ENCODE measurements at regions not wholly inside any gene's neighbourhood (a gene's known extent, or its start where the extent isn't known, plus 50 kb on each side); places are given as distances from the start of the nearest gene placed in this dataset.

GRCh38 chr1:209367061-209367772 lies 216.3 kb upstream of the CAMK1G start:
- DNase-seq (ENCODE audit: low read depth, low spot score): no peak

DNA sequence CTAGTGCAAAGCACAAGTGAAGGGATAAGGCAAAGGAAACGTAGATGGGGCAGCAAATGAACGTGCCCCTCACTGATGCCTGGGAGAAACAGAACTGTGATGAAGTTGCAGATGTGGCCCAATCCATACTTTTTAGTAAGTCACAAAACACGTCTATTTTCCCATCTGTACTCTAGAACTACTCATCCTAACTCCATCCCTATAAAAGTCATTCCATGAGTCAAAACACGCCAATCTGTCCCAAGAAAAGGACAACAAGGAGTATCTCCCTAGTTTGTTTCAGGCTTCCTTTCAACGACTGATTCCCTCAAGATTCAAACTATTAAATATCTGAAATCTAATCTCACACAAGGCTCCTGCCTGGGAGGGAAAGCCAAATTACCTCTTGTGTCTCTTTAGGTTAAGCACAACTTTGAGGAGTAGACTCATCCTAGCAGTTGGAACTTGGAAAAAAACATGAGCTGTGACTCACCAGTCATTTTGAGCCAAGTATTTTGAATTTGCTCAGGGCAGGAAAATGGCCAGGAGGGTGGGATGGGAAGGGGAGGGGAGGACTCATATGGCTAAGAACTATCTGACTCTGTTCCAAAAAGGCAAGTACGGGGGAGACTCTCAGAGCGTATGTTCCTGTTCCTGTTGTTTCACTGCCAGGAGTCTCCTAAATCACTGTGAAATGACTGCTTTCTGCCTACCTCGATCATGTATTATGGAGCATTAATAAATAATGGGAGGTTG lies 214.5 kb upstream of the CAMK1G start:
- DNase-seq (ENCODE audit: low read depth, low spot score): no peak

DNA sequence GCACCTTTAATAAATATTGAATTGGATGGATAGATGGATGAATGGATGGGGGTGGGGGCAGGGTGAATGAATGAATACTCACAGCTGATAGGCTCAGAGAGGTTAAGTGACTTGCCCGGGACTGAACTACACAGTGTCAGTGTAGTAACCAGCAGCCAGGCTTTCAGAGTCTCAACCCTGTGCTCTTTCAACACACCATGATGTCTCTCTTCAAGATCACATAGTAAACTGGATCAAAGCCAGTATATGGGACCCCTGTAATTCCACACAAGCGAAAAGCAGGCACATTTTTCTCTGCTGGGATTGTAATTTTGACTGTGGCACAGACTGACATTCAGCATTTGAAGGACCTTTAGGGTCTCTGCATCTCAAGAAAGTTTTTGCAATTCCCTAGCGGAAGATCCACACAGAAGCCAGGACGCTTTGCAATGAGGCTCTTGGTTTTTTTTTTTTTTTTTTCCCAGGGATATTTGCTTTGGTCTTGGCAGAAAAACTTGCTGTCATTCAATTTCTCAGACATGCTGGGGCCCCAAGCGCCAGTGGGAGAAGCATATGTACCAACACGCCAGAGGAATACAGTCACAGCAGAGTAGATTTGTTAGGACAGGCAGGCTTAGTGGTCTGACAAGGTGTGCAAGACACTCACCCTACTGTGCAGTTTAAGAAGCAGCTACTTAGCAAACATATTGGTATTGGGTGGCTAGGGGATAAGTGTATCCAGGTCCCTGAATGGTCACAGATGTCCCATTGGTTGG lies 213.1 kb upstream of the CAMK1G start:
- no peak for DNase-seq (ENCODE audit: low read depth, low spot score)

- no peak for DNase-seq (ENCODE audit: low read depth, low spot score)
These were observed 208.4 kb upstream of the CAMK1G start for GRCh38 chr1:209375097-209375496.

GRCh38 chr1:209375671-209376365 lies 207.7 kb upstream of the CAMK1G start:
- DNase-seq (ENCODE audit: low read depth, low spot score): no peak

DNA sequence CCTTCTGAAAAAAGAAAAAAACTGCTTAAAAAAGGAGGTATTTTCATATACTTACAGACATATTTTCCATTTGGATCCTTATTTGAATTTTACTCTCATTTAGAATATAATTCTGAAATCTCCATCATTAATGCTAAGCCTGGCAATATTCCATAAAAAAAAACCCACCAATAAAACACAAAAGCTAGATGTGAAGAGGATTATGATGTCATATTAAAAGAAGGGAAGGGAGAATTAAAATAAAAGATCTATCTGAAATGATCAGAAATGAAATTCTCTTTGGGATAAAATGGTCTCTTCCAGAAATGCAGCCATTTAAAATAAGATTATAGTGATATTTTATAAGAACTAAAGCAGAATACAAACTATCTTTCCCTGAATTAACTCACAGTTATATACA lies 206.7 kb upstream of the CAMK1G start:
- no peak for DNase-seq (ENCODE audit: low read depth, low spot score)

DNA sequence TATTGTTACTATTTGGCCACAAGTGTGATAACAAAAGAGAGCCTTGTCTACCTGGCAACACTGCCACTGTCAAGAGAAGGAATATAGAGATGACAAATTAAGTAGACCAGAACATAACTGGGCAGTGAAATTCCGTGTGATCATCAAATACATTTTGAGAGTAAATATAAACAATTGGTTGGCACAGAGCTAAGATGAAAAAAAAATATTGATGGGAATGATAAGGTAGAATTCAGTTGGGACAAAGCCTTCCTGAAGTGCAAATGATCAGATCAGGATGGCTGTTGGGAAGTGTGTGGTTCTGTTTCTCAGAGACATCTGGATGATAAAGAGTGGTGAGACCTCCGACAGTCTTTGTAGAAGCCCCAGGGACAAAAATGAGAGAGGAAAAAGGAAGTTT lies 205.5 kb upstream of the CAMK1G start:
- DNase-seq (ENCODE audit: low read depth, low spot score): no peak

GRCh38 chr1:209379280-209379679 lies 204.2 kb upstream of the CAMK1G start:
- no peak for DNase-seq (ENCODE audit: low read depth, low spot score)

DNA sequence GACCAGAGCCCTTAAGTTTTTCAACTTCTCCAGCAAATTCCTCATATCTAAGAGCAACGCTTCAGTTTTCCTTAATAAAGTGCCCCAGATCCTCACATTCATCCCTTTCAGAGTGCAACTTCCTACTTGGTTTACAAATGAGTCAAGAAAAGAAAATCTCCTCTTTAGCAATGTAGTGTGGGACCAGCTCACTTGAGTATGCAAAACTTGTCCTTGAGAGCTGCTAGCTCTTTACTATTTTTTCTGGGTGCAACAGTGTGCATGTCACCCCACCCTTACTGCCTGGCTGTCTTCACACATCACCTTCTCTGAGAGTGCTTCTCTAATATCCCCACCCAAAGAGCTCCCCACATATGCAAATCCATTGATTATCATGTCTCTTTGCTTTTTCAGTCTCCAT lies 203.1 kb upstream of the CAMK1G start:
- DNase-seq (ENCODE audit: low read depth, low spot score): no peak

DNA sequence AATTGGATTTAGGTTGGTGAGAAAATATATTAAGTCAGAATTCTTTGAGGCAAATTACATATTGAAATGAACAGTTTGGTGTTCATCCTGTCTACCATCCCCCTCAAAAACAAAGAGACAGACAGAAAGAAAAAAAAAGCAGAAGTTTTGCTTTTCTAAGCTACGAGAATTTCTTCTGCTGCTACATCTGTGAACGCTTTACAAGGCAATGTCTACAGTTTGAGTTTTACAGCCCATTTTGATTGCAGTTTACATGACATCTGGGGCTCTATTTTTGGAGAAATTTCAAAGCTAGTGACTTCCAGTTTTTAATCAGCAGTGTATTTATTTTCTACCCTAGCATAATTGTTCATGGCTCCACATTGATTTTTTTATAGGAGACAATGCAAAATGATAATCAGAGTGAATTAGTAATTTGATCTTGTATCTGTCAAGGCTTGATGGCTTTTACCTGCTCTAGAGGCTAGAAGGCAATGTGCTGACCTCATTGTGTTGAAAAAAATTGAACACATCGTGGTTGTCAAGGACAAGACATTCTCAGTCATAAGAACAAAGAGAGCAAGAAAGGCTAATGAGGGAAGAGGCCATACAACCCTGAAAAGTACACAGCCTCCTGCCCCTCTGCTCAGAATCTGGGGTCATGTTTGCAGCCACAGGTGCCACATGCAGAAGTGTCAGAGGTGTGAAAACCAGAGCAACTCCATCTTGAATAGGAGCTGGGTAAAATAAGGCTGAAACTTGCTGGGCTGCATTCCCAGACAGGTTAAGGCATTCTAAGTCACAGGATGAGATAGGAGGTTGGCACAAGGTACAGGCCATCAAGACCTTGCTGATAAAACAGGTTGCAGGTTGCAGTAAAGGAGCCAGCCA lies 201.0 kb upstream of the CAMK1G start:
- DNase-seq (ENCODE audit: low read depth, low spot score): no peak

GRCh38 chr1:209383422-209383821 lies 200.1 kb upstream of the CAMK1G start:
- DNase-seq (ENCODE audit: low read depth, low spot score): no peak

- DNase-seq (ENCODE audit: low read depth, low spot score): no peak
These were observed 199.4 kb upstream of the CAMK1G start for GRCh38 chr1:209383907-209384709.

- no peak for DNase-seq (ENCODE audit: low read depth, low spot score)
These were observed 198.6 kb upstream of the CAMK1G start for GRCh38 chr1:209384710-209385550.

DNA sequence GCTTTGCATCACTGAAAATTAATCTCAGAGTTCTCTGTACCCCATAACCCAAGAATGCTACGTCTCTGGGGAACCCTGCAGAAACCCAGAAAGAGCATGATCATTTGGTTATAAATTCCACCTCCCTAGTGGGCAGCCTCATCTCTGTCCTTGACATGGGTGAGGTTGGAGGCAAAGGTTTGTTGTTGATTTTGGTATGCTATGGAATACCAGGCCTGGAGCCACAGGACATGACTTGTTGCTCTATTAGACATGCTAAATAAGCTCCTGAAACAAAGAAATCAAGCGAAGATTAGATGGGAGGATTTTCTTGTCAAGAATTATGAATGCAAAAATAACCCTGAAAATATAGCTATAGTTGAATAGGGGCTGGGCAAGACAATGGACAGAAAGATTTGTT lies 197.4 kb upstream of the CAMK1G start:
- no peak for DNase-seq (ENCODE audit: low read depth, low spot score)

- DNase-seq (ENCODE audit: low read depth, low spot score): no peak
These were observed 196.1 kb upstream of the CAMK1G start for GRCh38 chr1:209387271-209387968.

DNA sequence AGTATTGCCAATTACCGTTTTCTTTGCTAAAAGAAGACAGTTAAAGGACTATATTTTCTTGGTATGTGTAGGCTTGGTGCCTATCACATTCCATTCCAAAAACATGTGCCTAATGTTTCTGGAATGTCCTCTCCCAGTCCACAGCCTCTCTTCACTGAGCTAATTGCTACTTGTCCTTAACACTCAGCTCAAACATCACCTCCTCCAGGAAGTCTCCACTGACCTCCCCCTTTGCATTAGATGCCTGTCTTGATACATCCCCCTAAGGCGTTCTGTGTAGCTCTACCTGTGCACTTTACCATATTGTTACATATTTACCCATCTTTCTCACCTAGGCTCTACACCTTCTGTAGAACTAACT lies 195.6 kb upstream of the CAMK1G start:
- no peak for DNase-seq (ENCODE audit: low read depth, low spot score)

- no peak for DNase-seq (ENCODE audit: low read depth, low spot score)
These were observed 195.2 kb upstream of the CAMK1G start for GRCh38 chr1:209388358-209388757.

- no peak for DNase-seq (ENCODE audit: low read depth, low spot score)
These were observed 194.3 kb upstream of the CAMK1G start for GRCh38 chr1:209389258-209389657.

DNA sequence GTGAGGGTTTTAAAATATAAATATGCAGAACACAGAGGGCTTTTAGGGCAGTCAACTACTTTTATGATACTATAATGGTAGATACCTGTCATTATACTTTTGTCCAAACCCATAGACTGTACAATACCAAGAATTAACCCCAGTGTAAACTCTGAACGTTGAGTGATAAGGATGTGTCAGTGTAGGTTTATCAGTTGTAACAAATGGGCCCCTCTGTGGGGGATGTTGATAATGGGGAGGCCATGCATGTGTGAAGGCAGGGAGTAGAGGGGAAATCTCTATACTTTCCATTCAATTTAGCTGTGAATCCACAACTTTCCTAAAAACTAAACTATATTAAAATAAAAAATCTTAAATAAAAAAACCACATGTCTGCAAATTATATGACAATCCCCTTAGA lies 193.5 kb upstream of the CAMK1G start:
- no peak for DNase-seq (ENCODE audit: low read depth, low spot score)

Measured in activated naive CD8-positive, alpha-beta T cell treated with anti-CD3 and anti-CD28 coated beads, Interleukin-2, amount 50 U/mL, for 16 hours (primary cell).